Fibroblast of lung (primary cell): ENCODE measurements at regions not wholly inside any gene's neighbourhood (a gene's known extent, or its start where the extent isn't known, plus 50 kb on each side); places are given as distances from the start of the nearest gene placed in this dataset.

Experiments used
- DNase-seq, 2 donors: peaks; one replicate each; pipeline versions ENCODE4 v3.0.0 to v3.0.0-alpha.2; 2010; ENCODE audit warnings: low read depth in 2 of 2
- H2AFZ ChIP-seq: 2 replicates; pipeline ENCODE4 v1.5.1; 2012; ENCODE audit warnings: low read length, control low read depth, inconsistent platforms
- H3K27ac ChIP-seq: 2 replicates; pipeline ENCODE4 v1.5.1; 2011; ENCODE audit warnings: low read length, control low read depth; ENCODE audit not compliant: insufficient read depth
- H3K27me3 ChIP-seq: 2 replicates; pipeline ENCODE4 v1.5.1; 2011; ENCODE audit warnings: mild to moderate bottlenecking, low read length; ENCODE audit not compliant: control insufficient read depth, insufficient read depth
- H3K36me3 ChIP-seq: 2 replicates; pipeline ENCODE4 v1.5.1; 2011; ENCODE audit warnings: low read length; ENCODE audit not compliant: control insufficient read depth, insufficient read depth
- H3K4me1 ChIP-seq: 2 replicates; pipeline ENCODE4 v1.5.1; 2011; ENCODE audit warnings: low read length; ENCODE audit not compliant: control insufficient read depth, insufficient read depth; ENCODE audit errors: extremely low read depth
- H3K4me2 ChIP-seq: 2 replicates; pipeline ENCODE4 v1.5.1; 2011; ENCODE audit warnings: low read length, control low read depth; ENCODE audit not compliant: insufficient read depth; ENCODE audit errors: extremely low read depth
- H3K4me3 ChIP-seq, 4 experiments: fragments of 200-600 bp in 1 of 4; sonication (generic) in 1 of 4; replicated peaks in 1 of 4; 2 replicates each; pipeline ENCODE4 v1.5.1; 2011 to 2016; ENCODE audit warnings: low read length in 4 of 4, low read depth in 3 of 4, mild to moderate bottlenecking in 3 of 4, control low read depth in 2 of 4, inconsistent platforms in 1 of 4, mixed read lengths in 1 of 4; ENCODE audit not compliant: insufficient read depth in 1 of 4; ENCODE audit errors: control extremely low read depth in 1 of 4
- H3K79me2 ChIP-seq: 2 replicates; pipeline ENCODE4 v1.5.1; 2012; ENCODE audit warnings: mild to moderate bottlenecking, low read length, inconsistent platforms; ENCODE audit not compliant: control insufficient read depth, insufficient read depth
- H3K9ac ChIP-seq: 2 replicates; pipeline ENCODE4 v1.5.1; 2011; ENCODE audit warnings: mild to moderate bottlenecking, low read length, control low read depth; ENCODE audit not compliant: insufficient read depth
- H3K9me3 ChIP-seq: 2 replicates; pipeline ENCODE4 v1.5.1; 2012; ENCODE audit warnings: low read depth, low read length; ENCODE audit not compliant: control insufficient read depth, insufficient read depth
- H4K20me1 ChIP-seq: 2 replicates; pipeline ENCODE4 v1.5.1; 2011; ENCODE audit warnings: low read length; ENCODE audit not compliant: control insufficient read depth, insufficient read depth; ENCODE audit errors: extremely low read depth
- CTCF ChIP-seq, 2 donors: IDR thresholded peaks in 1 of 2; conservative IDR thresholded peaks in 1 of 2; 1 replicate in 1 of 2; 2 replicates in 1 of 2; pipeline ENCODE4 v1.5.1; 2011 to 2012; ENCODE audit warnings: low read length in 2 of 2, control low read depth in 1 of 2, inconsistent platforms in 1 of 2, low read depth in 1 of 2, mild to moderate bottlenecking in 1 of 2
- EZH2 ChIP-seq: IDR thresholded peaks from 2 replicates; pipeline ENCODE4 v1.5.1; 2012; ENCODE audit warnings: low read length, control low read depth, mild to moderate bottlenecking; ENCODE audit errors: missing control alignments

GRCh38 chr17:79365836-79366770 is 244.7 kb downstream of the RBFOX3 start:
- Histone ChIP-seq H3K4me3 (no peak overlapping the region), H3K36me3 (no peaks in the 10 kb centered on the region), H3K9ac (no peak overlapping the region), H3K4me2 (no peak overlapping the region), H2AFZ (no peak overlapping the region), H3K27me3 (no peaks in the 10 kb centered on the region), H3K4me1 (no peaks in the 10 kb centered on the region), H3K79me2 (no peaks in the 10 kb centered on the region), H3K9me3 (no peaks in the 10 kb centered on the region), H4K20me1 (no peaks in the 10 kb centered on the region), H3K27ac (no peak overlapping the region)
- DNase-seq = no peak
- TF ChIP-seq CTCF (conservative IDR thresholded peaks at IDR 0.05 in 1 of 2, IDR thresholded peaks at IDR 0.05 in 1 of 2; ENCODE audit: low read depth in 1 of 2, low read length in 2 of 2) (no peak), EZH2 (no peak)

- Histone ChIP-seq H3K4me1 (no peaks in the 10 kb centered on the region), H3K9me3 (no peaks in the 10 kb centered on the region), H3K27ac (no peak overlapping the region), H3K4me3 (no peak overlapping the region), H3K79me2 (no peaks in the 10 kb centered on the region), H3K36me3 (no peaks in the 10 kb centered on the region), H3K27me3 (no peaks in the 10 kb centered on the region), H4K20me1 (no peaks in the 10 kb centered on the region), H3K9ac (no peak overlapping the region), H2AFZ (no peak overlapping the region), H3K4me2 (no peak overlapping the region)
- no peak for DNase-seq
- TF ChIP-seq EZH2 = no peak
- no peak for TF ChIP-seq CTCF (conservative IDR thresholded peaks at IDR 0.05 in 1 of 2, IDR thresholded peaks at IDR 0.05 in 1 of 2; ENCODE audit: low read depth in 1 of 2, low read length in 2 of 2)
Measured at GRCh38 chr17:79365351-79365750, 245.5 kb downstream of the RBFOX3 start.

- H3K4me2 ChIP-seq = no peak overlapping the region
- no peaks in the 10 kb centered on the region for H3K9me3 ChIP-seq
- no peak overlapping the region for H3K9ac ChIP-seq
- TF ChIP-seq EZH2 (no peak), CTCF (conservative IDR thresholded peaks at IDR 0.05 in 1 of 2, IDR thresholded peaks at IDR 0.05 in 1 of 2; ENCODE audit: low read depth in 1 of 2, low read length in 2 of 2) (no peak)
- no peaks in the 10 kb centered on the region for H3K79me2 ChIP-seq
- no peak overlapping the region for H2AFZ ChIP-seq
- H3K27ac ChIP-seq = no peak overlapping the region
- H3K36me3 ChIP-seq = no peaks in the 10 kb centered on the region
- H3K4me1 ChIP-seq = no peaks in the 10 kb centered on the region
- DNase-seq = no peak
- H4K20me1 ChIP-seq = no peaks in the 10 kb centered on the region
- H3K4me3 ChIP-seq = no peak overlapping the region
- H3K27me3 ChIP-seq = no peaks in the 10 kb centered on the region
Measured at GRCh38 chr17:79364315-79365094, 246.3 kb downstream of the RBFOX3 start.
